ENCODE measurements at regions not wholly inside any gene's neighbourhood (a gene's known extent, or its start where the extent isn't known, plus 50 kb on each side); places are given as distances from the start of the nearest gene placed in this dataset.

- DNase-seq (ENCODE audit: low spot score) = no peak
Observed at GRCh38 chr1:112318263-112318662, 77.8 kb upstream of the CTTNBP2NL start.

GRCh38 chr1:112318698-112319370 is 77.2 kb upstream of the CTTNBP2NL start:
- no peak for DNase-seq (ENCODE audit: low spot score)

GRCh38 chr1:112319371-112320040 is 76.5 kb upstream of the CTTNBP2NL start:
- no peak for DNase-seq (ENCODE audit: low spot score)

GRCh38 chr1:112320058-112320457 is 76.0 kb upstream of the CTTNBP2NL start:
- no peak for DNase-seq (ENCODE audit: low spot score)

- no peak for DNase-seq (ENCODE audit: low spot score)
Observed at GRCh38 chr1:112322018-112322417, 74.0 kb upstream of the CTTNBP2NL start.

GRCh38 chr1:112322983-112323678 is 72.9 kb upstream of the CTTNBP2NL start:
- DNase-seq (ENCODE audit: low spot score) = no peak

GRCh38 chr1:112325504-112325903 is 70.5 kb upstream of the CTTNBP2NL start:
- DNase-seq (ENCODE audit: low spot score) = no peak

GRCh38 chr1:112328600-112328999 is 67.4 kb upstream of the CTTNBP2NL start:
- DNase-seq (ENCODE audit: low spot score) = no peak

- DNase-seq (ENCODE audit: low spot score) = no peak
Observed at GRCh38 chr1:112332176-112333150, 63.6 kb upstream of the CTTNBP2NL start.

- no peak for DNase-seq (ENCODE audit: low spot score)
Observed at GRCh38 chr1:112335351-112335750, 60.7 kb upstream of the CTTNBP2NL start.

GRCh38 chr1:112337028-112337531 is 58.9 kb upstream of the CTTNBP2NL start:
- DNase-seq (ENCODE audit: low spot score) = no peak

GRCh38 chr1:112341986-112342385 is 54.0 kb upstream of the CTTNBP2NL start:
- no peak for DNase-seq (ENCODE audit: low spot score)

- DNase-seq (ENCODE audit: low spot score) = no peak
Observed at GRCh38 chr1:112342558-112342957, 53.5 kb upstream of the CTTNBP2NL start.

- no peak for DNase-seq (ENCODE audit: low spot score)
Observed at GRCh38 chr1:112344754-112345423, 51.1 kb upstream of the CTTNBP2NL start.
